T-helper 17 cell (primary cell): ENCODE measurements at regions not wholly inside any gene's neighbourhood (a gene's known extent, or its start where the extent isn't known, plus 50 kb on each side); places are given as distances from the start of the nearest gene placed in this dataset.
A peak's percentile ranks its signal among the peaks of the same experiment; 100 is the strongest.
"Not testable (repeated sequence)": the region's sequence is repeated elsewhere in the genome, so short reads cannot be mapped to it uniquely, and the experiment has no call there.

ENCODE experiments used
- ATAC-seq: fragments of 150-1000 bp; cut with Tn5 transposase; 2 replicates; pipeline ENCODE4 v1.10.0; 2021; ENCODE audit warnings: mild to moderate bottlenecking, moderate library complexity
- DNase-seq, 3 donors: peaks; one replicate each; pipeline versions ENCODE4 v3.0.0 to v3.0.0-alpha.2; 2020 to 2021
- H3K9me3 ChIP-seq: one replicate; pipeline ENCODE4 v1.7.0; 2013; ENCODE audit warnings: low read length, mild to moderate bottlenecking; ENCODE audit not compliant: control insufficient read depth, poor library complexity, severe bottlenecking
- H3K27ac Mint-ChIP-seq: one replicate; pipeline ENCODE4 v1.8.0; 2022; ENCODE audit warnings: mild to moderate bottlenecking, moderate library complexity, mixed read lengths
- H3K27me3 Mint-ChIP-seq: one replicate; pipeline ENCODE4 v1.8.0; 2022; ENCODE audit warnings: mixed read lengths
- H3K36me3 Mint-ChIP-seq: one replicate; pipeline ENCODE4 v1.8.0; 2022; ENCODE audit warnings: low read depth, mixed read lengths
- H3K4me1 Mint-ChIP-seq: one replicate; pipeline ENCODE4 v1.8.0; 2022; ENCODE audit warnings: mild to moderate bottlenecking, mixed read lengths
- H3K4me3 Mint-ChIP-seq: one replicate; pipeline ENCODE4 v1.8.0; 2022; ENCODE audit warnings: mild to moderate bottlenecking, moderate library complexity, mixed read lengths

DNA sequence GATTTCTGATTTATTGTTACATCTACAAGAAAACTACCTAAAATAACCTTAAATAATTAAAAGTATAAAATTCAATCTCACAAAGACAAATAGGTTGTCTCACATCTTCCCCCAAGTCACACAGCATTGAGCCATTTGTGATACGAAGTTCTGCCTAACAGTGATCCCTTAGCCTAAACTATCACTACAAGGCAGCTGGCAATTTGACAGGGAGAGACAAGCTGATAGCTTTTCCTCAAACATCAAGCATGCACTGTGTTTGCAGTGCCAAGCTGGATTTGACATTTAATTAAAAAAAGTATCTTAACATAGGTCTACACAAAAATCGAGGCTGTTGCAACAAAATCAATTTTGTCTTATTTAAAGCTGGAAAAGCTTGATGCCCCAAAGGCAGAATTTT is 464.7 kb upstream of the TRAM1L1 start:
- DNase-seq (no peak), ATAC-seq (no peak)
- Mint-ChIP-seq H3K27me3 (no peaks in the 10 kb centered on the region), H3K27ac (no peak overlapping the region), H3K4me1 (no peaks in the 10 kb centered on the region), H3K4me3 (no peak overlapping the region), H3K36me3 (no peaks in the 10 kb centered on the region)
- H3K9me3 ChIP-seq, result no peaks in the 10 kb centered on the region

DNA sequence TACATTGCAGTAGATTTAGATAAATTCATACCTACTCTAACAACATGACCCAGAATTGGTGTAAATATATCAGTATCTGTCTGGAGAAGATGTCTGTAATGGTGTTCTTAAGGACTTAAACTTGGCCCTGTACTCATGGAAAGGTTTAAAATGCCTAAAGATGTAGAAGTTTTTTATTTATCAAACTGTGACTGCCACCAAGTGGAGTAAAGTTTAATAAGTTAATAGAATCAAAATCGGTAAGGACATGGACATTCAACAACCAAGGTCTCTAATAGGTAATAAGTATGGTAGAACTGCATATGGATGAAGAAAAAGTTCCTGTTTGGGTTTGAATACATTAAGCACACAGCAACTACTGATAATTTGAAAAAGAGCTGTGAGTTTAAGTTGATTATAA is 474.0 kb upstream of the NDST3 start:
- H3K4me1 Mint-ChIP-seq, result no peaks in the 10 kb centered on the region
- no peak overlapping the region for H3K27ac Mint-ChIP-seq
- no peaks in the 10 kb centered on the region for H3K27me3 Mint-ChIP-seq
- no peaks in the 10 kb centered on the region for H3K36me3 Mint-ChIP-seq
- no peak for DNase-seq
- no peaks in the 10 kb centered on the region for H3K9me3 ChIP-seq
- H3K4me3 Mint-ChIP-seq, result no peak overlapping the region
- no peak for ATAC-seq

DNA sequence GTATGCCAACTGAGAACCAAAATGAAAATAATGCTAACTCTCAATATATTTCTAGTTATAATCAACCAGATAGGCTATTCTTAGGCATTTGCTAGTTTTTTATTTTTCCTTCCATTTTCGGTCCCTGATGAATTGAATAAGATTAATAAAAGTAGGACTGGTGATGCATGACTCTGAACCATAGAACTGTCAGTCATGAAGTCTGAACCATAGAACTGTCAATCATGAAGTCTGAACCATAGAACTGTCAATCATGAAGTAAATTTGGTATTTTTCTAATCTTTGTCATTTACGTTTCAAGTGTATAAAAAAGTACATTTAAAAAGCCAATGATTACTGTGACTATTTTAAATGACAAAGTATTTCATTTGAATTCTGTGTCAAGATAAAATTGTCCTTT is 460.2 kb upstream of the NDST3 start:
- H3K4me3 Mint-ChIP-seq, result no peak overlapping the region
- H3K4me1 Mint-ChIP-seq, result no peaks in the 10 kb centered on the region
- ATAC-seq (no peak), DNase-seq (no peak)
- no peak overlapping the region for H3K27ac Mint-ChIP-seq
- H3K9me3 ChIP-seq, result no peaks in the 10 kb centered on the region
- no peaks in the 10 kb centered on the region for H3K36me3 Mint-ChIP-seq
- H3K27me3 Mint-ChIP-seq, result no peaks in the 10 kb centered on the region

DNA sequence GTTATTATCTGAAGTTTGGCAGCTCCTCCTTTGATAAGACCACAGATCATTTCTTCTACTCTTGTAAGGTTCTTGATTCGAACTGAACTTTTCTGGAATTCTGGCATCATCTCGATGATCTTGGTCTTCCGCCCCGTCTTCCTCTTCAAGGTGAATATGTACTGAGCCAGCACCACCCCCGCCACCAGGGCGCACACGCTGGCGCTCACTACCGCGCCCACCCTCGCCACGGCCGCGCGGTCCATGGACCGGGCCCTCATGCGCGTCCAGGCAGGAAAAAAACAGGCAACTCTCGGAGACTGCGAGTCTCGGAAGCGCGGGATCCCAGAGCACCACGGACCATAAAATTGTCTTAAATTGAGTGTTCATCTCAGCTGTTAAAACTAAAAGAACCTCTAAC is 458.4 kb upstream of the NDST3 start:
- ATAC-seq, result peak; percentile 40
- DNase-seq, result no peak

DNA sequence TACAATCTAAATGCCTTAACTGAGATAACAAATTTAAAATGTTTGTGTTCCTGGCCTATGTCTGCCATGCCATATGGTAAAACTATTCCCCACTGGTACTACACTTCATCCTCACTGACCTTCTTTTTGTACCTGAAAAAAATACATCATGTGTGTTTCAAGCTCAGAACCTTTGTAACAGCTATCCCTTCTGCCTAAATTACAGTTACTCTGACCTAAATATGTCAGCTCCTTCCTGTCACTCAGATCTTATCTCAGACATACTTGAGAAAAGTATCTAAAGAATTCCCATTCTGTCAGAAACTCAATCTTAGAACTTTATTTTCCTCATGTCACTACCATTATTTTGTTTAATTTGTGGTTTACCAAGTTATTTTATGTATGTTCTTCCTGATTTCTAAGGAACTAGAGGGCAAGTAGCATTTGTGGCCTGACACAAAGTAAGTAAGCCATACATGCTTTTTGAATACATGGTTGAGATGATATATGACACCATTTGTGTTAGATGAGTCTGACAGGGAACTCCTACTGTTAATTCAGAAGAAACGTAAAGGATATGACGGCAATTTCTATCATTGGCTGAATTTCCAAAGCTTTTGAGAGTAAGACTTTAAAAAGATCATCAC is 456.5 kb upstream of the NDST3 start:
- ATAC-seq, result no peak
- DNase-seq, result no peak
- Mint-ChIP-seq H3K4me1 (no peaks in the 10 kb centered on the region), H3K4me3 (no peak overlapping the region), H3K27ac (no peak overlapping the region), H3K27me3 (no peaks in the 10 kb centered on the region), H3K36me3 (no peaks in the 10 kb centered on the region)
- no peaks in the 10 kb centered on the region for H3K9me3 ChIP-seq

More for the DNA sequence above, 458.4 kb upstream of the NDST3 start:
- Mint-ChIP-seq H3K36me3 (no peaks in the 10 kb centered on the region), H3K4me1 (no peaks in the 10 kb centered on the region), H3K27me3 (no peaks in the 10 kb centered on the region), H3K27ac (no peak overlapping the region), H3K4me3 (no peak overlapping the region)
- no peaks in the 10 kb centered on the region for H3K9me3 ChIP-seq

DNA sequence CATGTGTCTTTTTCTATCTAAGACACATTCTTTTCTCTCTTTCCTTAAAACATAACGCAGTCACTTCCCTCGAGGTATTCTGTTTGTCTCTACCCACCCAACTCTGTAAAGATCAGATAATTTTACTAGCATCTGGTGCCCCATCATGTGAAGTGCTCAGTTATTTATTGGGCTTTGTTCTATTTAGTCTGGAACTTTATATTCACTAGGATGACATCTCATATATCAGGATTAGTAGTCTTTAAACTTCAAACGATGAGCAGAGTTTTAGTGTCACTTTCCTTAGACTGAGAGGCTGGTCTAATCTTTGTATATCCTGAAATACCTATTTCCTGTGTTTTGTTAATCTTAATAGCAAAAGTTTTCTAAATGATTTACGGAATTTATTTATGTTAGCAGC is 445.5 kb upstream of the NDST3 start:
- DNase-seq (no peak), ATAC-seq (no peak)
- H3K27me3 Mint-ChIP-seq, result no peaks in the 10 kb centered on the region
- H3K36me3 Mint-ChIP-seq, result no peaks in the 10 kb centered on the region
- no peak overlapping the region for H3K4me3 Mint-ChIP-seq
- H3K9me3 ChIP-seq, result no peaks in the 10 kb centered on the region
- no peak overlapping the region for H3K27ac Mint-ChIP-seq
- H3K4me1 Mint-ChIP-seq, result no peaks in the 10 kb centered on the region

DNA sequence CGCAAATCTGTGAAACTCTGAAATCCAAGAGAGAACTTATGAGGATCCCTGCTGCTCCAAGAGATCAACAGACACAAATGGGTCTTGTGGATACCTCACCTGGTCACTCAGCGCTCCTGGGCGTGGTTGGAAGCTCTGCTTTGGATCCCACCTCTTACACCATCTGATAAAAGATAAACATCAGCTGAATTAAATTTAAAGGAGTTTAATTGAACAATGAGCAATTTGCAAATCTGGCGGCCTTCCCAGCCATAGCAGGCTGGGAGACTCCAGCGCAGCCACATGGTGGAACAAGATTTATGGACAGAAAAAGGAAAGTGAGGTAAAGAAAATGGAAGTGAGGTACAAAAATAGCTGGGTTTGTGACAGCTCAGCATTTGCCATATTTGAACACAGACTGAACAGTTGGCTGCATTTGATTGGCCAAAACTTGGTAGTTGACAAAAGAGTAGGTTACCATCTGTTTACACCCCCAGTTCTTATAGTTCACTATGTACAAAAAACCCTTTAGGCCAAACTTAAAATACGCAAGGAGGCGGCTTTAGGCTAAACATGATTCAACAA is 437.3 kb upstream of the NDST3 start:
- DNase-seq (no peak), ATAC-seq (no peak)
- no peaks in the 10 kb centered on the region for H3K4me1 Mint-ChIP-seq
- H3K4me3 Mint-ChIP-seq, result no peak overlapping the region
- H3K9me3 ChIP-seq, result no peaks in the 10 kb centered on the region
- no peaks in the 10 kb centered on the region for H3K27me3 Mint-ChIP-seq
- H3K27ac Mint-ChIP-seq, result no peak overlapping the region
- H3K36me3 Mint-ChIP-seq, result no peaks in the 10 kb centered on the region

DNA sequence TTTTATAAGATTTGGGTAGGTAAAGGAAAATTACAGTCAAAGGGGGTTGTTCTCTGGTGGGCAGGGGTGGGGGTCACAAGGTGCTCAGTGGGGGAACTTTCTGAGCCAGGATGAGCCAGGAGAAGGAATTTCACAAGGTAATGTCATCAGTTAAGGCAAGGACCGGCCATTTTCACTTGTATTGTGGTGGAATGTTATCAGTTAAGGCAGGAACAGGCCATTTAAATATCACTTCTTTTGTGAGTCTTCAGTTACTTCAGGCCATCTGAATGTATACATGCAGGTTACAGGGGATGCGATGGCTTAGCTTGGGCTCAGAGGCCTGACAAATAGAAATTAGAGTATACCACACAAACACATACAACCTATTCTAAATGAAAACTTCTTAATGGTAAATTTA is 434.9 kb upstream of the NDST3 start:
- not testable (repeated sequence) for ATAC-seq, H3K36me3 Mint-ChIP-seq, H3K4me1 Mint-ChIP-seq, H3K9me3 ChIP-seq, DNase-seq, H3K27me3 Mint-ChIP-seq, H3K27ac Mint-ChIP-seq, H3K4me3 Mint-ChIP-seq

DNA sequence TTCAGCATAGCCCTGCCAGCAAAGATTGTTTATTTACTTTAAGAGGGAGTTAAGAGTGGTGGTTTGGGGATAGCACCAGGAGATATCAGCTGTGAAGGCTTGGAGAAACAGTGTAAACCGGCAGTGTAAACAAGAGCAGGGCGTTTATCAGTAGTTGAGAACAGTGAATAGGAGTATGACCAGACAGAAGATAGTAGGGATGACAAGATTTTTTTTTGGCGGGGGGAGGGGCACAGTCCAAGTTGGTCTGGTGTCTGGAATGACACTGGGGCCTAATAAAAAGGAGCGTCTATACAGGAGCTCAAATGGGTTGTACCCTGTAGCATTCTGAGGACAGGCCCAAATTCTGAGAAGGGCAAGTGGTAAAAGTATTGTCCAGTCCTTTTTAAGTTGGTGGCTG is 433.4 kb upstream of the NDST3 start:
- ATAC-seq, DNase-seq, H3K27ac Mint-ChIP-seq, H3K9me3 ChIP-seq, H3K4me3 Mint-ChIP-seq, H3K4me1 Mint-ChIP-seq, H3K27me3 Mint-ChIP-seq, H3K36me3 Mint-ChIP-seq: not testable (repeated sequence)

DNA sequence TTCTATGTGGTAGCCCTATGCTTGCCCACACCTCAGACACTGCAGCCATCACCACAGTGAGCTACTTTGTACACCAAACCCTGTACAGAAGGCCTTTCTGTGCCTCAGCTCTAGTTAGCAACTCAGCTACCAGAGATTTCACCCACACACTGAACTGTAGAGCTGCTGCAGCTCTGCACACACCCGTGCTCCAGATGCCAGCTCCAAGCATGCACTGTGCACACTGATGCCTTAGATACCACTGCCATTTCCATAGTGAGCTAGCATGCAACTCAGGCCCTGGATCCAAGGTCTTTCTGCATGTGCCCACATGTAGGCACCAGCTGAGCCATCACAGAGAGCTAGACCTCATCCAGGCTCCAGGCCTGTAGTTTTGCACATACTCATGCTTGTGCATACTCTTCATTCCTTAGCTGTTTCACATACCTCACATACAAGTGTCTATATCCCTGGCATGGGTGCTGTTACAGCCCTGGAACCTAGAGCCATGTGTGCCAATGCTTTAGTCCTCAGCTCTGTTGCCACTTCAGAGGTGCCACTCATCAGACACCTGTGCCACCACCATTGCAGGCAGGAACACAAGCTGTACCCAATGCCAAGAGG is 423.5 kb upstream of the NDST3 start:
- Mint-ChIP-seq H3K27me3 (no peaks in the 10 kb centered on the region), H3K4me1 (no peaks in the 10 kb centered on the region), H3K27ac (no peak overlapping the region), H3K36me3 (no peaks in the 10 kb centered on the region), H3K4me3 (no peak overlapping the region)
- no peaks in the 10 kb centered on the region for H3K9me3 ChIP-seq
- ATAC-seq, result no peak
- DNase-seq, result no peak

DNA sequence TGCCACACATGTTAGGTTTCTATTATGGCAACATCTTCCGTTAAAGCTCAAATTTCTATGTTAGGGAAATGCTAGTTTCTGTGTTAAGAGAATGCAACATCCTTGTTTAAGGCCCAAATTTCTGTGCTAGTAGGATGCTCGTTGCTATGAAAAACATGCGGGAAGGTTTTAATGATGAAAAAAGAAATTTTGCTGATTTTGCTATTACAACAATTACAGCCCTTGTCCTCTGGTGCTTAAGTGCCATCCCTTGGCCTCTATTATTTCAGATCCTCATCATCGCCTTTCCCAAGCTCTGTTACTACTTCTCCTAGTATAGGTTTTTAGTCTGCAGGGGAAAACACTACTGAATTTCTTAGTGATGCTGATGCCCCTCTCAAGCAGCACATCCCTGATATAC is 412.6 kb upstream of the NDST3 start:
- no peak for ATAC-seq
- Mint-ChIP-seq H3K4me3 (no peak overlapping the region), H3K27ac (no peak overlapping the region), H3K36me3 (no peaks in the 10 kb centered on the region), H3K4me1 (no peaks in the 10 kb centered on the region), H3K27me3 (no peaks in the 10 kb centered on the region)
- DNase-seq, result no peak
- no peaks in the 10 kb centered on the region for H3K9me3 ChIP-seq

DNA sequence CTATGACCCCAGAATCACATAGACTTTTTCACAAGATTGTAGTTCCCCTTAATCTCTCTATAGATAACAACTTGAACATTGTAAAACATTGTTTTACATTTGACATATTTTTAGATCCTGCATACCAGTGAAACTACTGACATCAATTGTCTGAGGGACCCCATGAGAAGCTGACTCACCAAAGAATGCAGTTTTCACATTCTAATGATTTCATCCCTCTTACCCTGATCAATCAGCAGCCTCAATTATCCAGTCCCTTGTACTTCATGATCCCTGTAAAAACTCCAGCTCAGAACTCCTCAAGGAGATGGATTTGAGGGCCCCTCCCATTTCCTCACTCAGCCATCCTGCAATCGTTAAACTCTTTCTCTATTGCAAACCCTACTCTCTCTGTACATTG is 411.0 kb upstream of the NDST3 start:
- Mint-ChIP-seq H3K4me1 (no peaks in the 10 kb centered on the region), H3K27ac (no peak overlapping the region), H3K36me3 (no peaks in the 10 kb centered on the region), H3K4me3 (no peak overlapping the region), H3K27me3 (no peaks in the 10 kb centered on the region)
- no peaks in the 10 kb centered on the region for H3K9me3 ChIP-seq
- ATAC-seq, result no peak
- no peak for DNase-seq

DNA sequence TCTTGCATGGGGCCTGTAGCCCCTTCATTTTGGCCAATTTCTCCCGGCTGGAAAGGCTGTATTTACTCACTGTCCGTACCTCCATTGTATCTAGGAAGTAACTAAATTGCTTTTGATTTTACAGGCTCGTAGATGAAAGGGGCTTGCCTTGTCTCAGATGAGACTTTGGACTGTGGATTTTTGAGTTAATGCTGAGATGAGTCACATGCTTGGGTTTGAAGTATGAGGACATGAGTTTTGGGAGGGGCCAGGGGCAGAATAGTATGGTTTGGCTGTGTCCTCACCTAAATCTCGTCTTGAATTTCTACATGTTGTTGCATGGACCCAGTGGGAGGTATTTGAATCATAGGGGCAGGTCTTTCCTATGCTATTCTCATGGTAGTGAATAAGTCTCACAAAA is 407.6 kb upstream of the NDST3 start:
- Mint-ChIP-seq H3K27ac (no peak overlapping the region), H3K36me3 (no peaks in the 10 kb centered on the region), H3K4me1 (no peaks in the 10 kb centered on the region), H3K27me3 (no peaks in the 10 kb centered on the region), H3K4me3 (no peak overlapping the region)
- ATAC-seq (no peak), DNase-seq (no peak)
- no peaks in the 10 kb centered on the region for H3K9me3 ChIP-seq

DNA sequence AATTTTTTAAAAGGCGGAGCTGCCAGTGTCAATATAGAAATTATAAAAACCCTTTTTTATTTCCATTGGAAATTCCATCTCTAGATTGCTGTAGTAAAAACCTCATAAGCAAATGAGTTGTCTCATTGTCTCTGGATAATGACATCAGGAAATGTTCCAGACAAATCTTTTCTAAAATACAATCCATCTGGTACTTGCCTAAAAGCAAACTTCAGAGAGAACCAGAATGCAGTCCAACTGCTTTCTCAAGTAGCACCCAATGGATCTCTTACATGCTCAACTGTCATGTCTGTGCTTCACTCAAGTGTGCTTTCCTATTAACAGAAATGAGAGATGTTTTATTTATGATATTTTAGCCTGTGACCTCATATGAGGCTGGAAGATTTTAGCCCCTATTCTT is 399.6 kb upstream of the NDST3 start:
- Mint-ChIP-seq H3K27ac (no peak overlapping the region), H3K27me3 (no peaks in the 10 kb centered on the region), H3K4me3 (no peak overlapping the region), H3K36me3 (no peaks in the 10 kb centered on the region), H3K4me1 (no peaks in the 10 kb centered on the region)
- DNase-seq, result no peak
- no peak for ATAC-seq
- H3K9me3 ChIP-seq, result no peaks in the 10 kb centered on the region
